DMS 273 treated with DMSO at 0.1 percent for 48 hours (cell line): ENCODE measurements at regions not wholly inside any gene's neighbourhood (a gene's known extent, or its start where the extent isn't known, plus 50 kb on each side); places are given as distances from the start of the nearest gene placed in this dataset.
"Not testable (repeated sequence)": the region's sequence is repeated elsewhere in the genome, so short reads cannot be mapped to it uniquely, and the experiment has no call there.

ENCODE experiments used
- DNase-seq: peaks from one replicate; lab custom pipeline; 2025; lab: John Stamatoyannopoulos, UW

DNA sequence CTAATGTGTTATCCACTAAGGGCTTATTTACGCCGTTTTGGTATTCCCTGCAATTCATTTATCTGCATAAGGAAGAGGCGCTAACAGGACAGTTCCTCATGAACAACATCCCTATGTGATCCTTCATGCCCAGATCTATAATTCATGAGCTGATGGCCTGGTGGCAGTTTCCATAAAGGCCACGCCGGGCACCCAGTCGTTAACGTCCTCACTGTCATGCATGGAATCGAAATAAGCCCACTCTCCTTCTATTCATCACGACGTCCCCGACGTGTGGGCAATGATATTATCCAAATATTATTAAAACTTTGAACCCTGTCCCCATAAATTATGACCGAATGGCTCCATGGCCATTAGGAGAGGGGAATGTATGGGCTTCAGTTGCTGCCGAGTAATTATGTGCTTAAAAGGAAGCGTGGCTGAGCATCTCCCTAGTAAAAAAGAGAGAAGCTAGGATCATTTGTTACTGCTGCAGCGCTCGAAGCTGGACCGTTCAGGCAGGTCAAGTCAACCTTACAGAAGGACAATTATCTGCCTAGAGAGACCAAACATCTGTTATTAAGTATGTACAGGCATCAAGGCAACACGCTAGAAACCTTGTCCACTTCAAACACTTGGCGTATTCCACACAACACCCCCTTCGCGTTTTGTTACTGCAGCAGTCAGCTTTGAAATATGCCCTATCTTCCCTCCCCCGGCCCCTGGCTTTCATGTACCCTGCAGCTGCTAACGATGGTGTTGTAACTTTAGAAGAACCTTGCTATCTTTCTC, 94.0 kb upstream of the SALL1 start:
- DNase-seq, result no peak

DNA sequence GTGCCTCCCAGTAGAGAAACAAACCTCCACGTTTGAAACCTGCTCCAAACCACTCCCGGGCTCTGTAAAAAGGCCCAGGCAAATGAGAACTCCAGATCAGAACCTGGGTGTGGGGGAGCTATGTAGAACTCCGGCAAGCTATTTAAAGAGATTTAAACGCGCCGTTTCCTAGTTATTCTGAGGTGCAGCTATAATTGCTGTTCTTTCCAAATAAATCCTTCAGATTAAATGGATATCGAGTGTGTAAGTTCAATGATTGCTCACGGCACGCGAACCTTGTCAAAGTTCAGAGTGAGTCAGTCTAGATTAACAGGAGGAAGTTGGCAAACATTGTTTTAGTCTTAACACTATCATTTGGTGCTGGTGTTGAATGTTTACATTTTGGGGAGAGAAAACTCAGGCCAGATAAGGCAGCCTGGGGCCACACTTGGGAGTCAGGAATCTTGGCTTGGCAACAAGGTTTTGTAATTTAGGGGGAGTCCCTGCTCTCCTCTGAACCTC, 92.9 kb upstream of the SALL1 start:
- no peak for DNase-seq

GRCh38 chr16:51242296-51242994, 91.4 kb upstream of the SALL1 start:
- no peak for DNase-seq

DNA sequence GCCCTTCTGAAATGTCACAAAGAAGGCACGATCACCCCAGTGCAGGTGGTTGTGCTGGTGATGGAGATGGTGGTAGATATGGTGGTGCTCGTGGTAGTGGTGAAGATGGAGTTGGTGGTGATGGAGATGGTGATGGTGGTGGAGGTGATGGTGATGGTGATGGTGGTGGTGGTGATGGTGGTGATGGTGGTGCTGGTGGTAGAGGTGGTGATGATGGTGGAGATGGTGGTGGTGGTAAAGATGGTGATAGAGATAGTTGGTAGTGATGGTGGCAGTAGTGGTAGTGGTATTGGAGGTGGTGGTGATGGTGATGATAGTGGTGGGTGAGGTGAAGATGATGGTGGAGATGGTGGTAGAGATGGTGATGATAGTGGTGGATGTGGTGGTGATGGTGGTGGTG, 88.1 kb upstream of the SALL1 start:
- no peak for DNase-seq

GRCh38 chr16:51237861-51238378, 86.8 kb upstream of the SALL1 start:
- no peak for DNase-seq

GRCh38 chr16:51237207-51237606, 86.1 kb upstream of the SALL1 start:
- DNase-seq, result no peak

- DNase-seq, result no peak
These were observed 85.5 kb upstream of the SALL1 start for GRCh38 chr16:51236583-51236982.

GRCh38 chr16:51231702-51232101, 80.6 kb upstream of the SALL1 start:
- DNase-seq, result no peak

GRCh38 chr16:51230035-51230434, 79.0 kb upstream of the SALL1 start:
- DNase-seq, result not testable (repeated sequence)

DNA sequence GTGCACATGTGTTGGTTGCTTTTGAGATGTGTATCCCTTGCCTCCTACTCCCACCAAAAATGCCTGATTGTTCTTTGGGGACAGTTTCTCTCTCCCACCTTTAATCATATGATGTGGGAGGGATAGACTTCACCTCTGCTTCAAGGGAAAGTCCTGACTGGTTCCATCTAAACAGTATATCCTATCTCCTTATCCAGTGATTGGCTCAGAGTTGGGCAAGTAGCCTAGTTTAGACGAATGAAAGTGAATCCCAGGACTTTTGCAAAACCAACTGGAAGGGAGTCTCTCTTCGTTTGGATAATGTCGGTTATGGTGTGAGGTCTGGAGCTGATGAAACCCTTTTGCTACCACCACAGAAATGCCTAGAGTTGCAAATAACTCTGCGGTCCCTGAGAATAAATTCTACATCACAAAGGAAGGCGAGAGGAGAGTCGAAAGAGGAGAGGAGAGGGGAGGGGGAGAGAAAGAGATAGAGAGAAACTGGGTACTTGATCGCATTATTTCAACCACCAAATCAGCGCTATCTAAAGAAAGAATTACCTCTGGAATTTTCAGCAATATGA, 77.1 kb upstream of the SALL1 start:
- DNase-seq, result no peak

DNA sequence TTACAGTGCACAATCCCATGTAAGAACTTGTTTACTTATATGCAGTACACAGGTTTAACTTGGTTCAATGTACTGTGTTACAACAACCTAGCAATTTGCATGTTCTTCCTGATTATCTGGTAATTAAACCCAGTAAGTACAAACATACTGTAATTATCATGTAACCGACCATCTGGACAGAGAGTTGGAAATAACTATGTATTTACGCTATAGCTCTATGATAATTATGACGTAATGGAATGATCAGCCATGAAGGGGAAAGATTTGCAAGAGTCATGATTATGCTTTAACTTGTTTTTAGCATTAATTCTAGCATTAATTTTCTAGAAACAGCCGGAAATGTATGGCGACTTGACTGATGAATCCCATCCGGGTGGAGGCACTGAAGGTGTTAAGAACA, 74.8 kb upstream of the SALL1 start:
- DNase-seq, result peak; percentile 52

GRCh38 chr16:51224317-51224716, 73.2 kb upstream of the SALL1 start:
- no peak for DNase-seq

GRCh38 chr16:51222016-51222415, 70.9 kb upstream of the SALL1 start:
- DNase-seq, result peak; percentile 78

- DNase-seq, result no peak
These were observed 60.1 kb upstream of the SALL1 start for GRCh38 chr16:51211148-51211547.

GRCh38 chr16:51210087-51210486, 59.0 kb upstream of the SALL1 start:
- peak; percentile 82 for DNase-seq

DNA sequence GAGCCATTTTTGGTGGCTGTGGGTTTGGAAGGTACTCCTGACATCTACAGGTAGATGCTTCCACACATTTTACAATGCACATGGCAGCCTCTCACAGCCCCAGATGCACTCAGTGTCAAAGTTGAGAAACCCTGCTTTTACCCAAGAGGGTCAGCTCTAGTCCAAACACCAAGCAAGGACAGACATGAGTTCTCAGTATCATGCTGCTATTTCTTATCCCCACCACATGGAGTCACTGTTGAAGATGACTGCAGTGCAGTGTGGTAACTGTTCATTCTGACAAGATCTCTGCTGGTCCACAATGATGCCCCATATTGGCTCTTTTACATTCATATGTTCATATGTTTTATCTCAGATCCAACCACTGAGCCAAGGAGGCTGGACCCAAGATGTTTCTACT, 50.5 kb upstream of the SALL1 start:
- no peak for DNase-seq
